ENCODE measurements at regions not wholly inside any gene's neighbourhood (a gene's known extent, or its start where the extent isn't known, plus 50 kb on each side); places are given as distances from the start of the nearest gene placed in this dataset.

DNA sequence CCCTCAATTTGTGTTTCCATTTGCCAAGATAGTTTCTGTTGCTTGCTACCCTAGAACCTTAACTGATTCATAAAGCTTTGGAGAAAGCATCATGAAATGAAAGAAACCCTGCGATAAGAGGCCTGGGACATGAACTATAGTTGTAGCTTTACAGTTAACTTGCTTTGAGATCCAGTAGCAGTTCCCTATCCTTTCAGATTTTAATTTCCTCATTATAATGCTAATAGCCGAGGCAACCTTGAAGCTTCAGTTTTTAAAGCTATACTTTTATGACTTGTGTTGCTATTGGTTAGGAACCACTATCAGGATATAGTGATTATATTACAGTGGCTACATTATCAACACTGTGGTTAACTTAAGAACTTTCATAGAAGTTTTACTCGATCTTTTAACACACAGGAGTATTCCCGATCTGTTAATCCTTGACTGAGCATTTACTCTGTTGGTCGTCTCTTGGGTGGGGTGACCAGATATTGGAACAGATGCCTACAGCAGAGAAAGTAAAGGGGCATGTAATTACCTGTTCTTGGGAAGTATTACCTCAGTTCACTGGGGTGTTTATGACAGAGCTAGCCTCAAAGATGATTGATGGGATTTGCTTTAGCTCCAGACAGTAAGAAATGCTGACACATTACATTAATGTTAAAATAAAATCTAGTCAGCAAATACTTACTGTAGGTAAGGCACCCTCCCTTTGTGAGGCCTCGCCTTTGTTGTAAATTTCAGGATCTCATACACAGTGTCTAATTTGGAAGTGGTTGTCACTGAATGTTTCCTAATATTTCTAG is 86.2 kb upstream of the CSRP2 start:
- TF ChIP-seq NR2C2 (CRISPR knock-in tag; IDR thresholded peaks at IDR 0.05) (no peak), CTCF (IDR thresholded peaks at IDR 0.05) (no peak)
